ENCODE measurements at regions not wholly inside any gene's neighbourhood (a gene's known extent, or its start where the extent isn't known, plus 50 kb on each side); places are given as distances from the start of the nearest gene placed in this dataset.

GRCh38 chr14:42980419-42980818, 1373.7 kb downstream of the LRFN5 start:
- TF ChIP-seq CTCF (IDR thresholded peaks at IDR 0.05), result no peak
- no peak for TF ChIP-seq POLR2A (IDR thresholded peaks at IDR 0.05)
